Erythroblast (primary cell): ENCODE measurements at regions not wholly inside any gene's neighbourhood (a gene's known extent, or its start where the extent isn't known, plus 50 kb on each side); places are given as distances from the start of the nearest gene placed in this dataset.

Source experiments
- DNase-seq, 2 experiments: peaks; one replicate each; lab custom pipeline; 2025; lab: John Stamatoyannopoulos, UW
- GATA1 ChIP-seq: IDR thresholded peaks from 2 replicates; pipeline ENCODE4 v1.6.1; 2011; ENCODE audit warnings: low read depth, mild to moderate bottlenecking, control low read depth, low read length, moderate library complexity
- POLR2A ChIP-seq: IDR thresholded peaks from 2 replicates; pipeline ENCODE4 v1.6.1; 2011; ENCODE audit warnings: mild to moderate bottlenecking, low read length

- TF ChIP-seq GATA1: no peak
- no peak for TF ChIP-seq POLR2A
These were observed 629.0 kb upstream of the DPP6 start for GRCh38 chr7:153423210-153423590.

DNA sequence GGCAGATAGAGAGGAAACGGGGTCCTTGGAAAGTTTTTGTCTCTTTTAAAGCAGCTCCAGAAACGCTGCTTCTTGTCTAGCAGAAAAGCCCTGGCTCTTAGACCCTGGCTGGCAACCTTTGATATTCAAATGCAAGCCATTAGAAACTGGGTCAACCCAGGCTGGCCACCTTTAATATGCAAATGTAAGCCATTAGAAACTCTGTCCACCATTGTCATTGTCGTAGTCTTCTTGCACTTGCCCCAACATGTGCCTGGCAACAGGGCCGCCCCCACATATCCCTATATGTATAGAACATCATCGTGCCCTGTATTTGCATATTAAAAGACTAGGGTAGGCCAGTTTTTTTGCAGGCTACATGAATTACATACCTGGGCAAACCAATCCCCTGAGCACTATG is 621.3 kb upstream of the DPP6 start:
- no peak for DNase-seq
- TF ChIP-seq POLR2A (no peak), GATA1 (no peak)

More at GRCh38 chr7:153423210-153423590, 629.0 kb upstream of the DPP6 start:
- DNase-seq: no peak

DNA sequence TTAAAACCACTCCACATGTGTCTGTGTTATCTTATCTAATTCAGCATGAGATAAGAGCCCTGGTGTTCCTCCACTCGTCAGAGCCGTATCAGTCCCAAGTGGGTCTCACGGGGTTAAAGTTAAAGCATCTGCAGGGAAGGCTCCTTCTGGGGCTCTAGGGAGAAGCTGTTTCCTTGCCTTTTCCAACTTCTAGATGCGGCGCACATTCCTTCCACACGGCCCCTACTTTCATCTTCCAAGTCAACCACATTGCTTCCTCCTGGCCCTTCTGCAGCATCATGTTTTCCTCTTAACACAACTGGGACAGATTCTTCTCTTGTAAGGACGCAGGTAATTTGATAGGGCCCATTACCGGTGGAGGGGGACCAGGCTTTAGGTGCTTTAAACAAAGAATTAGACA is 620.1 kb upstream of the DPP6 start:
- DNase-seq: no peak
- no peak for TF ChIP-seq POLR2A
- TF ChIP-seq GATA1: no peak

DNA sequence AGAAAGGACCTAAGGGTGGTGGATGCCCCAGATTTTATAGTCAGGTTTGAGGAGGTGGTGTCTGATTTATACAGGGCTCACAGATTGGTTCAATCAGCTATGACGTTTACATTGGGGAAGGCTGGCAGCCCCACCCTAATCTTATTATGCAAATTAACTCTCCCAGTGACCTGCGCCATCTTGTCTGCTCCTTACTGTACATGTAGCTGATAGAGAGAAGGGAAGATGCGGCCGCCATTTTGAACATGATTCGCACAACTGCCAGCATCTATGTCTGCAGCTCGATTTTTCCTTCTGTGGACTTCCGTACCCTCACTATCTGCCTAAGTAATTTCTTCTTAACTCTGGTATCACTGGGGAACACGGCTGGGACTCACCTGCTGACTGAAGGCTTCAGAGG is 619.0 kb upstream of the DPP6 start:
- DNase-seq: no peak
- TF ChIP-seq POLR2A (no peak), GATA1 (no peak)

GRCh38 chr7:153440715-153441114 is 611.5 kb upstream of the DPP6 start:
- no peak for TF ChIP-seq POLR2A
- no peak for TF ChIP-seq GATA1
- no peak for DNase-seq

DNA sequence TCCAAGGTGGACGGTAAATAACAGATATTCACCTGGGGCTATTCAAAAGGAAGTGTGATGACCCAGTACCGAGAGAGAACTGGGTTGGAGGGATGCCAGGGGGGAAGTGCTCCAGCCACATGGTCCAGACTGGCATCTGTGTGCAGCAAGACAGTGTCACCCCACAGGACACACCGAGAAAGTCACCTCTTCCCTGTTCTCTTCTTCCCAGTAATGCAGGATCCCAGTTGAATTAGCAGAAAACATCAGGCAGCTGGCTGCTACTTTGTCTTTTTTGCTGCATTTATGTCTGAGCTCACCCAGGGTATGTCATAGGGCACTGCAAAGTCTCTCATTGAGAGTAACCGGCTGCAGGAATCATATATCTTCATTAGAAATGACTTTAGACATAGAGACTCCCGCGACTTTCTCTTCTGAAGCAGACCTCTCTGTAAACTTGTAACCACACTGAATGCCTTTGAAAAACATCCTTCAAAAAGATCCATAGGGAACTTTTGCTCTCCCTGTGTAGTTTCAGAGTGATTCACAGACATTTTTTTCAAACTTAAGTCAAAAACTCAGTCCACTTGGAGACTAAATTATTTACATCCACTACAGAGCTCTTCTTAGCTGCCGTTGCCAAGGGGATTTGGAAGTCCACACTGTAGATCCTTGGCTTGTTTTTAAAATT is 609.0 kb upstream of the DPP6 start:
- TF ChIP-seq GATA1 (no peak), POLR2A (no peak)
- no peak for DNase-seq

GRCh38 chr7:153444641-153445040 is 607.6 kb upstream of the DPP6 start:
- TF ChIP-seq GATA1: no peak
- no peak for TF ChIP-seq POLR2A
- no peak for DNase-seq

DNA sequence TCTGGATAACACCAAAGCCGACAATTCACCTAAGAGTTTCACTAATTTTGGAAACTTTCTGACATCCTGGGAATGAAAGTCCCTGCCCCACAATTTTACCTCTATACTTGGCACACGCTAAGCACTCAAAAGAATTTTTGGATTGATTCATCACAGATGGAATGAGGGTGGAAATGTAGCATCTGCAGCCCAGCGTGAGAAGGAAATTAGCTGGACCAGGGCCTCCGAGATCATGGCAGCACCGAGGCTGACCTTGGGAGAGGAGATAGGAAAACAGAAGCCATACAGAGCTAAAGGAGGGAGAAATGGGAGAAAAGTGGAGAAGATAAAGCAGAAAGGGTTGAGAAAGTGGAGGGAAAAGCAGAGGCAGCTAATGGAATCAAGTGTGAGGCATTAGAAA is 606.6 kb upstream of the DPP6 start:
- TF ChIP-seq GATA1 (no peak), POLR2A (no peak)
- DNase-seq: no peak

- DNase-seq: no peak
- TF ChIP-seq POLR2A (no peak), GATA1 (no peak)
These were observed 605.7 kb upstream of the DPP6 start for GRCh38 chr7:153446490-153446889.

GRCh38 chr7:153447011-153447410 is 605.2 kb upstream of the DPP6 start:
- TF ChIP-seq GATA1 (no peak), POLR2A (no peak)
- DNase-seq: no peak

DNA sequence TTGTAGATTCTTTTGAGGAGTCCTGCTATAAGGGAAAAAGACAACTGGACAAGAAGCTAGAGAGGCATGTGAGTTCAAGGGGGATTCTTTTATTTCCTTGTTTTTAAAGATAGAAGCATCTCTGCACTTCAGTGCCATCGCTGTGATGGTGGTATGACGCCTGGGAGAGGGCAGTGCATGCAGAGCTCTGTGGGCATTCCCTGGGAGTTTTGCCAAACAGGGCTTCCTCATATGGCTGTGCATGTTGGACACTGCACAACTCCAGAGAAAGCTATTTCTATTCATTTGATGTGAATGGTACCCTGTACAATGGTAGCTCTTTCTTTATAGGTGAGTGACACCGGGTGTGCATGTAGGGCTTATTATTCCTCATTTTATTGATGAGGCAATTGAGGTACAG is 599.5 kb upstream of the DPP6 start:
- no peak for DNase-seq
- no peak for TF ChIP-seq POLR2A
- no peak for TF ChIP-seq GATA1

DNA sequence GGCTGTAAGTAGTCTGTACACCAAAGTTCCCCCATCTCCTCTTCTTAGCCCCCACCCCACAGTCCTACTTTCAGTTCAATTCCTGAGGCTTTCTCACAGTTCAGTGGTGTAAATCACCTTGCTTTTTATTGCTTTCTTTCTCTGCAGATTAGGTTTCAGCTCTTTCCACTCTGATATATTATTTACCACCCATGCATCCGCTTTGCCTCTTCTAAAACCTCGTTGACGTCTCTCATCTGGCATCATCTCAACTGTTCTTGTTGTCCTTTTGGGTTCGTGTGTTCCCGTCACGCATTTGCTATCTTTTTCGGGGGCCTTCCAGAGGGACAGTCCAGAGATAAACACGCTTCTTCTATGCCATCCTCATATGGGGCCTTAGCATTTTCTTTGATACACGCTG is 597.9 kb upstream of the DPP6 start:
- no peak for TF ChIP-seq POLR2A
- no peak for TF ChIP-seq GATA1
- DNase-seq: no peak

DNA sequence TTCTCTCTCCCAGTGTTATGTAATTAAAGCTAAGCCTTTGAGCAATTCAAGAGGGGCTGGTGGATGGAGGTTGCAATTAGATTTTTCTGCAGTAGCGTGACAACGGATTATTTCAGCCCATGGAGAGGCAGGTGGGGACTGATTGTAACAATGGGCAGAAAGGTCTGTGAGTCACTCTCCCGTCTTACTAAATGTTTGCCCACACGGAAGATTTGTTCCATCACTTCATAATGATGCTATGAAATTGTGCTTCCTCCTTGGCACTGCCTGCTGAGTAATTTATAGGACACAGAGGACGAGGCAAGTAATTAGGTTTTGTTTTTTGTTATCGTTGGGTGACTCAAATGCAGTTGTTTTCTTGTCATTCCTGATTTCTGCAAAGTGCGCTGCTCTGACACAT is 594.5 kb upstream of the DPP6 start:
- no peak for DNase-seq
- TF ChIP-seq POLR2A (no peak), GATA1 (no peak)

- DNase-seq: no peak
- TF ChIP-seq POLR2A: no peak
- TF ChIP-seq GATA1: no peak
These were observed 582.1 kb upstream of the DPP6 start for GRCh38 chr7:153470004-153470671.

GRCh38 chr7:153472516-153472915 is 579.7 kb upstream of the DPP6 start:
- DNase-seq: no peak
- TF ChIP-seq GATA1: no peak
- no peak for TF ChIP-seq POLR2A
